A549 (cell line): ENCODE measurements at regions not wholly inside any gene's neighbourhood (a gene's known extent, or its start where the extent isn't known, plus 50 kb on each side); places are given as distances from the start of the nearest gene placed in this dataset.

Experiments used
- JUN ChIP-seq, 2 experiments: fragments of >200 bp; sonication (Bioruptor Twin); formaldehyde crosslinking; IDR thresholded peaks; 2 replicates in 1 of 2; 3 replicates in 1 of 2; pipeline ENCODE4 v1.6.1; 2016 to 2017
- KDM1A ChIP-seq: fragments of 200-600 bp; sonication (generic); IDR thresholded peaks from 2 replicates; pipeline ENCODE4 v1.6.1; 2016; ENCODE audit warnings: low read depth, mild to moderate bottlenecking
- NPAS2 ChIP-seq: fragments of 250-450 bp; sonication (Bioruptor Pico); IDR thresholded peaks from 2 replicates; pipeline ENCODE4 v1.8.0; 2022; ENCODE audit warnings: mild to moderate bottlenecking, moderate library complexity, borderline replicate concordance
- NR3C1 ChIP-seq: fragments of >200 bp; sonication (Bioruptor Twin); formaldehyde crosslinking; IDR thresholded peaks from 3 replicates; pipeline ENCODE4 v1.6.1; 2017
- POLR2A ChIP-seq: IDR thresholded peaks from 2 replicates; pipeline ENCODE4 v1.6.1; 2012; ENCODE audit warnings: mild to moderate bottlenecking, low read length
- RAD21 ChIP-seq, 2 experiments: fragments of >200 bp in 1 of 2; sonication (Bioruptor Twin) in 1 of 2; formaldehyde crosslinking in 1 of 2; IDR thresholded peaks in 1 of 2; conservative IDR thresholded peaks in 1 of 2; 2 replicates in 1 of 2; 3 replicates in 1 of 2; pipeline ENCODE4 v1.6.1; 2012 to 2018; ENCODE audit warnings: inconsistent platforms in 1 of 2
- RCOR1 ChIP-seq: fragments of 150-350 bp; IDR thresholded peaks from 2 replicates; pipeline ENCODE4 v1.6.1; 2014; ENCODE audit warnings: antibody characterized with exemption, low read length, low read depth
- RFX5 ChIP-seq: fragments of 450-650 bp; IDR thresholded peaks from 2 replicates; pipeline ENCODE4 v1.7.1; 2014; ENCODE audit warnings: antibody characterized with exemption, mild to moderate bottlenecking, moderate library complexity
- SMC3 ChIP-seq: fragments of >200 bp; sonication (Bioruptor Twin); formaldehyde crosslinking; IDR thresholded peaks from 3 replicates; pipeline ENCODE4 v1.6.1; 2018; ENCODE audit warnings: inconsistent platforms
- SREBF2 ChIP-seq: fragments of 450-650 bp; IDR thresholded peaks from 2 replicates; pipeline ENCODE4 v1.6.1; 2014; ENCODE audit warnings: mild to moderate bottlenecking, moderate library complexity
- TP53 ChIP-seq: fragments of 250-450 bp; sonication (Bioruptor Pico); IDR thresholded peaks from 2 replicates; pipeline ENCODE4 v1.5.0; 2021; ENCODE audit warnings: mild to moderate bottlenecking, moderate library complexity
- TF ChIP-seq, protein P1 (sequence below): fragments of 200-600 bp; sonication (generic); IDR thresholded peaks from 2 replicates; pipeline ENCODE4 v1.6.1; 2016; ENCODE audit warnings: antibody characterized with exemption, mild to moderate bottlenecking, moderate library complexity
- TF ChIP-seq, protein P2 (sequence below): fragments of >200 bp; sonication (Bioruptor Twin); formaldehyde crosslinking; IDR thresholded peaks from 3 replicates; pipeline ENCODE4 v1.5.1; 2016
- TF ChIP-seq, protein P3 (sequence below): fragments of 450-650 bp; IDR thresholded peaks from 2 replicates; pipeline ENCODE4 v1.6.1; 2014; ENCODE audit warnings: antibody characterized with exemption

DNA sequence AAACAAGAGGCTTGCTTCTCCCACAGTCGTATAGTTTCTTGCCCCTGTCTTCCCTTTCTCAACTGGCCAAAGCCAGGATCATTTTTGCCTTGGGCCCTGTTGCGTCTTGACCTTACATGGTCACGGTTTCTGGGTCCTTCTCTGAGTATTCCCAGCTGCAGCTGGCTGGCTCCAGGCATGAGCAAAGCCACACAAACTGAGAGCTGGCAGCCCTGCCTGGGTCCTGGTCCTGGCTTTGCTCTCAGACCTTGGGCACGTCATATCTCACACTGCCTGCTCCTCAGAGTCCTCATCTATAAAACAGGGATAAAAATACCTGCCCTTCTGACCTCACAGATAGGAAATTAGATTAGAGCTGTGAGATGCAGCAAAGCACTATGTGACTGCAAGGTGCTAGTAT lies 277.6 kb downstream of the CBLN1 start:
- TF ChIP-seq SMC3: no peak
- TF ChIP-seq, protein P1, sequence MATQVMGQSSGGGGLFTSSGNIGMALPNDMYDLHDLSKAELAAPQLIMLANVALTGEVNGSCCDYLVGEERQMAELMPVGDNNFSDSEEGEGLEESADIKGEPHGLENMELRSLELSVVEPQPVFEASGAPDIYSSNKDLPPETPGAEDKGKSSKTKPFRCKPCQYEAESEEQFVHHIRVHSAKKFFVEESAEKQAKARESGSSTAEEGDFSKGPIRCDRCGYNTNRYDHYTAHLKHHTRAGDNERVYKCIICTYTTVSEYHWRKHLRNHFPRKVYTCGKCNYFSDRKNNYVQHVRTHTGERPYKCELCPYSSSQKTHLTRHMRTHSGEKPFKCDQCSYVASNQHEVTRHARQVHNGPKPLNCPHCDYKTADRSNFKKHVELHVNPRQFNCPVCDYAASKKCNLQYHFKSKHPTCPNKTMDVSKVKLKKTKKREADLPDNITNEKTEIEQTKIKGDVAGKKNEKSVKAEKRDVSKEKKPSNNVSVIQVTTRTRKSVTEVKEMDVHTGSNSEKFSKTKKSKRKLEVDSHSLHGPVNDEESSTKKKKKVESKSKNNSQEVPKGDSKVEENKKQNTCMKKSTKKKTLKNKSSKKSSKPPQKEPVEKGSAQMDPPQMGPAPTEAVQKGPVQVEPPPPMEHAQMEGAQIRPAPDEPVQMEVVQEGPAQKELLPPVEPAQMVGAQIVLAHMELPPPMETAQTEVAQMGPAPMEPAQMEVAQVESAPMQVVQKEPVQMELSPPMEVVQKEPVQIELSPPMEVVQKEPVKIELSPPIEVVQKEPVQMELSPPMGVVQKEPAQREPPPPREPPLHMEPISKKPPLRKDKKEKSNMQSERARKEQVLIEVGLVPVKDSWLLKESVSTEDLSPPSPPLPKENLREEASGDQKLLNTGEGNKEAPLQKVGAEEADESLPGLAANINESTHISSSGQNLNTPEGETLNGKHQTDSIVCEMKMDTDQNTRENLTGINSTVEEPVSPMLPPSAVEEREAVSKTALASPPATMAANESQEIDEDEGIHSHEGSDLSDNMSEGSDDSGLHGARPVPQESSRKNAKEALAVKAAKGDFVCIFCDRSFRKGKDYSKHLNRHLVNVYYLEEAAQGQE: no peak
- TF ChIP-seq, protein P2, sequence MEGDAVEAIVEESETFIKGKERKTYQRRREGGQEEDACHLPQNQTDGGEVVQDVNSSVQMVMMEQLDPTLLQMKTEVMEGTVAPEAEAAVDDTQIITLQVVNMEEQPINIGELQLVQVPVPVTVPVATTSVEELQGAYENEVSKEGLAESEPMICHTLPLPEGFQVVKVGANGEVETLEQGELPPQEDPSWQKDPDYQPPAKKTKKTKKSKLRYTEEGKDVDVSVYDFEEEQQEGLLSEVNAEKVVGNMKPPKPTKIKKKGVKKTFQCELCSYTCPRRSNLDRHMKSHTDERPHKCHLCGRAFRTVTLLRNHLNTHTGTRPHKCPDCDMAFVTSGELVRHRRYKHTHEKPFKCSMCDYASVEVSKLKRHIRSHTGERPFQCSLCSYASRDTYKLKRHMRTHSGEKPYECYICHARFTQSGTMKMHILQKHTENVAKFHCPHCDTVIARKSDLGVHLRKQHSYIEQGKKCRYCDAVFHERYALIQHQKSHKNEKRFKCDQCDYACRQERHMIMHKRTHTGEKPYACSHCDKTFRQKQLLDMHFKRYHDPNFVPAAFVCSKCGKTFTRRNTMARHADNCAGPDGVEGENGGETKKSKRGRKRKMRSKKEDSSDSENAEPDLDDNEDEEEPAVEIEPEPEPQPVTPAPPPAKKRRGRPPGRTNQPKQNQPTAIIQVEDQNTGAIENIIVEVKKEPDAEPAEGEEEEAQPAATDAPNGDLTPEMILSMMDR: no peak
- TF ChIP-seq, protein P3, sequence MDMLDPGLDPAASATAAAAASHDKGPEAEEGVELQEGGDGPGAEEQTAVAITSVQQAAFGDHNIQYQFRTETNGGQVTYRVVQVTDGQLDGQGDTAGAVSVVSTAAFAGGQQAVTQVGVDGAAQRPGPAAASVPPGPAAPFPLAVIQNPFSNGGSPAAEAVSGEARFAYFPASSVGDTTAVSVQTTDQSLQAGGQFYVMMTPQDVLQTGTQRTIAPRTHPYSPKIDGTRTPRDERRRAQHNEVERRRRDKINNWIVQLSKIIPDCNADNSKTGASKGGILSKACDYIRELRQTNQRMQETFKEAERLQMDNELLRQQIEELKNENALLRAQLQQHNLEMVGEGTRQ: no peak
- no peak for TF ChIP-seq POLR2A
- no peak for TF ChIP-seq JUN (IDR thresholded peaks at IDR 0.05)
- no peak for TF ChIP-seq RFX5
- no peak for TF ChIP-seq KDM1A
- no peak for TF ChIP-seq NPAS2 (CRISPR knock-in tag)
- TF ChIP-seq RCOR1: no peak
- TF ChIP-seq TP53 (CRISPR knock-in tag): no peak
- no peak for TF ChIP-seq RAD21 (conservative IDR thresholded peaks at IDR 0.05 in 1 of 2, IDR thresholded peaks at IDR 0.05 in 1 of 2)
- TF ChIP-seq NR3C1: no peak
- TF ChIP-seq SREBF2: no peak
